SJSA1 (cell line): ENCODE measurements at regions not wholly inside any gene's neighbourhood (a gene's known extent, or its start where the extent isn't known, plus 50 kb on each side); places are given as distances from the start of the nearest gene placed in this dataset.

ENCODE experiments used
- DNase-seq, 2 experiments: peaks; one replicate each; pipeline ENCODE4 v3.0.0-alpha.2; 2015 to 2020; ENCODE audit warnings: low spot score in 2 of 2, low read depth in 1 of 2
- H3K27ac ChIP-seq: fragments of 250-450 bp; sonication (Bioruptor Pico); 2 replicates; pipeline ENCODE4 v1.5.1; 2020; ENCODE audit warnings: mild to moderate bottlenecking, moderate library complexity
- H3K27me3 ChIP-seq: fragments of 250-450 bp; sonication (Bioruptor Pico); replicated peaks from 2 replicates; pipeline ENCODE4 v1.5.1; 2020; ENCODE audit warnings: mild to moderate bottlenecking, moderate library complexity
- H3K36me3 ChIP-seq: fragments of 250-450 bp; sonication (Bioruptor Pico); 2 replicates; pipeline ENCODE4 v1.5.1; 2020; ENCODE audit warnings: mild to moderate bottlenecking
- H3K4me1 ChIP-seq: fragments of 250-450 bp; sonication (Bioruptor Pico); replicated peaks from 2 replicates; pipeline ENCODE4 v1.6.1; 2021; ENCODE audit warnings: mild to moderate bottlenecking
- H3K4me3 ChIP-seq: fragments of 250-450 bp; sonication (Bioruptor Pico); 2 replicates; pipeline ENCODE4 v1.5.1; 2020; ENCODE audit warnings: mild to moderate bottlenecking
- H3K9me3 ChIP-seq: fragments of 250-450 bp; sonication (Bioruptor Pico); replicated peaks from 2 replicates; pipeline ENCODE4 v1.5.1; 2020; ENCODE audit warnings: mild to moderate bottlenecking

DNA sequence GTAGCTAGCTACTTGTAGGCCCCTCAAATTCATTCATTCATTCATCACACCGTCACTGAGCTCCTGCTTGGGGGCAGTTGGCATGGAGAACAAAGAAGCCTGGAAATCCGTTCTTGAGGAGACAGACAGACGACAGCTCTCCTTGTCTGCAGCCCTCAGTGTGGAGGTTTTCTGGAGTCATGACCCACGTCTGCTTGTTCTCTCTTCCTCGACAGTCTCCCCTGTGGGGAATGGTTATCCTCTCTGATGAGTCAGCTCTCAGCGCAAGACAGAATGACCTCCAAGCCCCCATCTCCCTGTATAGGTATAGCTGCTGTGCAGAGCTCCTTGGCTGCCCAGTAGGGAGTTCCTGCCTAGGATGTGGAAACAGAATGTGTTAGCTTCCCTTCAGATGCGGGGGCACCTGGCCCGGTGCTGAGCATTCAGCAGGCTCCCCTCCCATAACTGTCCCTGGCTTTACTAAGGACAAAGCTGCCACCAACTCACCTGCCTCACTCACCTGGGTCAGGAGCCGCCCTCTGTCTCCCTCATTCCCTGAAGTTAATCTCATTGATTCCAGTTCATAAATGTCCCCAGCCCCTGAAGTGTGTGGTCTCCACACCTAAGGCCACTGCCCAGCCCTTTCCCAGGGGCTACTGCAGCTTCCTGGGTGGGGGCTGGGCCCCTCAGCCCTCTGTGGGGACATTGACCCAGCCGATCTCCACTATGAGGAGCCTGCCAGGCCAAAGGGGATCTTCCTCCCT is 124.7 kb downstream of the ACKR3 start:
- H3K4me3 ChIP-seq, result no peak overlapping the region
- no peaks in the 10 kb centered on the region for H3K27me3 ChIP-seq
- no peak for DNase-seq
- H3K36me3 ChIP-seq, result no peaks in the 10 kb centered on the region
- H3K9me3 ChIP-seq, result no peaks in the 10 kb centered on the region
- no peak overlapping the region for H3K27ac ChIP-seq
- H3K4me1 ChIP-seq, result peaks cover 40% of the 10 kb centered on the region

DNA sequence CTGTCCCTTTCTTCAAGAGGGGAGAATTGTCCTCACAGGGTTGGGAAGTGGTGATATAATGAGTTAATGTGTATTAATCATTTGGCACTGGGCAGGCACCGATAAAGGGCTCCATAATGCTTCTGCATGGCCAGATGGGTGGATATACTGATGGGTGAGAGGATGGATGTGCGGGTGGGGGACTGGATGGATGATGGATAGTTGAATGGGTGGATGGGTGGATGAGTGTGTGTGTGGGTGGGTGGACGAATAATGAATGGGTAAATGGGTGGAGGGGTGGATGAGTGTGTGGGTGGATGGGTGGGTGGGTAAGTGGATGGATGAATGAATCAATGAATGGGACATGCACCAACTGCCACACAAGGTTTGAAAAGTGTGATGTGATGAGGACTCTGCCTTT is 127.2 kb downstream of the ACKR3 start:
- no peaks in the 10 kb centered on the region for H3K36me3 ChIP-seq
- no peak for DNase-seq
- no peak overlapping the region for H3K4me3 ChIP-seq
- no peaks in the 10 kb centered on the region for H3K9me3 ChIP-seq
- H3K27ac ChIP-seq, result no peak overlapping the region
- peaks cover 29% of the 10 kb centered on the region for H3K4me1 ChIP-seq
- no peaks in the 10 kb centered on the region for H3K27me3 ChIP-seq

DNA sequence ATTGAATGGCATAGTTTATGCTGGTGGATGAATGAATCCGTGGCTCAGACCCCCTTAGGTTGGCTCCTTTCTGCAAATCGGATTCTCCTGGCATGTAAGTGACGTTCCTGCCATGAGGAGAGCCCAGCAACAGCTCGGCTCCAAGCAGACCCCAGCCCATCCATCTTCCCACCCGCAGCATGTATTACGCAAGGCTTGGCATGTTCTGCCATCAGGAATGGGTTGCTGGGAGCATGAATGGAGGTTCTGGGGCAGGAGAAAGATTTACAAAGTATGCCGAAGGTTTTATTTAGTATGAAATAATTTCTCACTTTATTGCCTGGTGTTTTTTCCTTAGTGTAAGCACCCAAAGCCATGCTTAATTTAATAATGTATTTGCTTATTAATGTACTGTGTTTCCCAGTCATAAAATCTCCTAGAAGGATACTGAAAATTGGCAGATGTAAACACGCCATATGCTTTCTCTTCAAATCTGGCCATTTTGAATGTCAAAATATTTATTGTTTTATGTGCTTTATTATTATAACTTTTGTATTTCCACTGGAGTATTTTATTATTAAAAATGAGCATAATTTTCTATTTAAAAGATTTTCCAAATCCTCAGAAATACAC is 128.5 kb downstream of the ACKR3 start:
- Histone ChIP-seq H3K4me3 (no peak overlapping the region), H3K9me3 (no peaks in the 10 kb centered on the region), H3K27ac (no peak overlapping the region), H3K4me1 (peaks cover 33% of the 10 kb centered on the region), H3K27me3 (no peaks in the 10 kb centered on the region), H3K36me3 (no peaks in the 10 kb centered on the region)
- no peak for DNase-seq

DNA sequence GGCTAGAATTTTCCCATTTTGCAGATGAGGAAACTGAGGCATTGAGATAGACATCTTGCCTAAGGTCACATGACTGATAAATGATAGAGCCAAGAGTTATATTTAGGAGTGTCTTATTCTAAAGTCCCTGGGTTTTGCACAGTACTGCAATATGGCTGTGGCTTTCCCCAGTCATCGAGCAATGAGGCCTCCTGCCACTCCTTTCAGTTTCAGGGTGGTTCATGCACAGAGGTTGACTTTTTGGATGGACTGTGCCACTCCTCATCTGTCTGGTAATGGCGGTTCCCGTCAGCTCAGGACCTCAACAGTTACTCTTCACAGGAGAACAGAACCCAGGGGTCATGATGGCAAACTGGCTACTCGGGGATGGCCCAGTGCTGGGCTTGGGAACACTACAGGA is 131.1 kb downstream of the ACKR3 start:
- Histone ChIP-seq H3K27me3 (no peaks in the 10 kb centered on the region), H3K9me3 (no peaks in the 10 kb centered on the region), H3K36me3 (no peaks in the 10 kb centered on the region), H3K27ac (no peak overlapping the region), H3K4me3 (no peak overlapping the region), H3K4me1 (peaks cover 23% of the 10 kb centered on the region)
- DNase-seq, result no peak

DNA sequence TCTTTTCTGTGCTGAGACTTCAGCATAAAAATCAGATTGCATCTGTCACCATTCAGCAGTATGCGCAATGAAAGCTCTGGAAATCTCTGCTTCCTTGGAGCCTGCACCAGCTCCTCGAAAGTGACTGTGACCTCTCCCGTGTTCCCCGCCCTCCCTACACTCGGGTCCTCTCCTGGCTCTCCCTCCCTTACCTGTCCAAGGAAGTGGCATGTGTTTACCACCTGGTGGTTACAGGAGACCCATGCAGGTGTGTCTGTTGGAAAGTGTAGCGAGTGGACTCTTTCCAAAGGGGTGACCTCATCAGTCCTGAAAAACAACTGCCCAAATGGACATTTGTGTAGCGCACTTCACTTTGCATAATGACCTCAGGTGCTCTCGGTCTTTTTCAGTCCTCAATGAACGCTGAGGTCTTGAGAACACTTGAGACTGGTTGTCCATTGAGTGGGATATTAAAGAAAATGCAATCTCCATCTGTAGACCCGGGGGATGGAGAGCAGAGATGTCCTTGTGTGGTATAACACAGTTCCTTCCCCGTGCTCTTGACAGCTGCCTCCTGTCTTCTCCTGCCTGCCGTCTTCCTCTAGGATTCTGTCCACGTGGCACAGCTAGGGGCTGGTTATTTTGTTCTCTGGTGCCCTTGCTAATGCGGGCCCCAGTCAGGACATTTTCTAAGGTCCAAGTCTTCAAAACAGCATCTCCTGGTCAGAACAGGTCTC is 133.2 kb downstream of the ACKR3 start:
- H3K4me3 ChIP-seq, result no peak overlapping the region
- no peak for DNase-seq
- H3K36me3 ChIP-seq, result no peaks in the 10 kb centered on the region
- H3K9me3 ChIP-seq, result no peaks in the 10 kb centered on the region
- H3K4me1 ChIP-seq, result peaks cover 23% of the 10 kb centered on the region
- no peaks in the 10 kb centered on the region for H3K27me3 ChIP-seq
- H3K27ac ChIP-seq, result no peak overlapping the region

DNA sequence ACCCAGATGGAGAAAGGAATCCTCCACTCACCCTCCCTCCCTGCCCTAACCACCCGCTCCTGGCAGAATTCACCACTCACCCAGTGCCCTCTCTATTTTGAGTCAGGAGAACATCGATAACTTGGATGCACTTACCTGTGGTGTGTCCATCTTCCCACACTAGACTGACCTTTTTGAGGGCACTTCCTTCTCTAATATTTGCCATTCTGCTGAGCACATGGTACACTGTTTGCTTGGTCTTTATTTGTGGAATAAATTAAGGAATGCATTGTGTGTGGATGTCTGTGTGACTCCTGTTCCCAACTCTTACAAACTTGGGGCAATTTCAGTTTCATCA is 133.7 kb downstream of the ACKR3 start:
- Histone ChIP-seq H3K4me1 (peaks cover 23% of the 10 kb centered on the region), H3K9me3 (no peaks in the 10 kb centered on the region), H3K36me3 (no peaks in the 10 kb centered on the region), H3K4me3 (no peak overlapping the region), H3K27me3 (no peaks in the 10 kb centered on the region), H3K27ac (no peak overlapping the region)
- no peak for DNase-seq

DNA sequence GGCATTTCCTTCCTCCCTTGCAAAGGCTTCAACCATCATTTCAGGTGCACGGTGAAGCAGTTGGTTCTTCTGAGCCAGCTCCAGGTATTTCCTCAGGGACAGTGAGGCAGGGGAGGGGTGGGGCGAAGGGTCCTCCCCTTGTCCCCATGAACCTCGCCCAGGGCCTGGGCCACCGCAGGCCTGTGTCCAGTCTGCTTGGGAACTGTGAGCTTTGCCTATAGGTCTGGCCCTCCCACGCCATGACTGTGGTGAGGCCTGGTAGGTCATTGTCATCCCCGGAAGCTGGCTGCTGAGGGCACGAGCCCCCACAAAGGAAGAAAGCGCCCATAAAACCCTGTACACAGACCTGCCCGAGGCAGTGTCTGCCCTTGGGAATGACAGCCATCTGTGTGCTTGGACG is 134.3 kb downstream of the ACKR3 start:
- Histone ChIP-seq H3K4me1 (peaks cover 23% of the 10 kb centered on the region), H3K27ac (no peak overlapping the region)
- DNase-seq, result no peak

DNA sequence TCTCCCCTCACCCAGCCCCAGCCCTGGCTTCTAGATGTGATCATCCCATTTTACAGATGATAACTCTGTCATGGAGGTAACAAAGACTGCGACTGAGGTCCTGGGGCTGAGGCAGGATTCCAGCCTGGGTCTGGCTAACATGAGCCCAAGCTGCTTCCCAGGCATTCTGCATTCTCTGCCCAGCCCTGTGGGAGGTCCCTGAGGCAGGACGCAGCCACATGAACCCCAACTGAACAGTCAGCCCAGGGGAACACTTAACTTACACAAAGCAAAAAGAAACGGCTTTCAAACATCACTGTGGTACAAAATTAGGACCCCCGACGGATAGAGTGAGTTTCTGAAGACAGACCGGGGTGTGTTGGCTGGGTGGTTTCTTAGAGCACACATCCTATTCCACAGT is 135.3 kb downstream of the ACKR3 start:
- H3K27ac ChIP-seq, result no peak overlapping the region
- H3K27me3 ChIP-seq, result no peaks in the 10 kb centered on the region
- H3K4me1 ChIP-seq, result peaks cover 18% of the 10 kb centered on the region
- no peak for DNase-seq
- H3K9me3 ChIP-seq, result no peaks in the 10 kb centered on the region
- H3K4me3 ChIP-seq, result no peak overlapping the region
- no peaks in the 10 kb centered on the region for H3K36me3 ChIP-seq

More for the DNA sequence above, 134.3 kb downstream of the ACKR3 start:
- Histone ChIP-seq H3K27me3 (no peaks in the 10 kb centered on the region), H3K9me3 (no peaks in the 10 kb centered on the region), H3K4me3 (no peak overlapping the region), H3K36me3 (no peaks in the 10 kb centered on the region)

DNA sequence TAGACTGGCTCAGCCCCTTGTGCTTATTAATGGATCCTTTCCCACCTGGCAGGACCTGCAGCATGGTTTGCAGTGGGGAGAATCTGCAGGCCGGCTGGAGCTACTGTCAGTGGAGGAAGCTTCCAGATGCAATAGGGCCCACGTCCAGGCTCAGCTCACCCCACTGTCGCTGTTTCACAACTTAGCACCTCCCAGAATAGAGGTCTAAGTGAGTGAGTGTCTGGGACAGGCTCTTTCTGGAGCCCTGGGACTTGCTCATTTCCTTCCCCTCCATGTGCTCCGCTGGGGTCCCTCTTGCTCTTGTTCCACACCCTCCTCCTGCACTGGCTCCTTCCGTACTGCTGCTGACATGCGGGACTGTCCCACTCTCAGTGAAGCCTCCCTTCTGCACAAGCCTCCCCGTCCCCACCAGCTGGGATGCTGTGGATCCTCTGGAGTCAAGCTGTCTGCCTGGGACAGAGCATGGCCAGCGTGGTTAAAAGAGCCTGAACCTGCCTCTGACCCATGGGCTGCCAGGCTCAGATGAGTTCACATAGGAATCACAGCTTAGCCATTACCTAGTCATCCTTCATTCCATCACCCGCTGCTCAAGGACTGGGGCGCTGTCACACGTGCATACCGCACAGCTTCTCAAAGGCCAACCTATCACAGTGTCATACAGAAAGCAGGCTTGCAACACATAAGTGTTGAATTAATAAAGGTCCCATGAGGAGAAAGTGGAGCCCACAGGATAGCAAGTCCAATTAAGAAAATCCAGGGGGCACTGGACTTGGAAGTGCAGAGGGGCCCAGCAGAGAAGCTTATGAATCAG is 135.9 kb downstream of the ACKR3 start:
- H3K27ac ChIP-seq, result no peak overlapping the region
- no peak for DNase-seq
- no peaks in the 10 kb centered on the region for H3K9me3 ChIP-seq
- peaks cover 12% of the 10 kb centered on the region for H3K4me1 ChIP-seq
- no peak overlapping the region for H3K4me3 ChIP-seq
- H3K36me3 ChIP-seq, result no peaks in the 10 kb centered on the region
- no peaks in the 10 kb centered on the region for H3K27me3 ChIP-seq

DNA sequence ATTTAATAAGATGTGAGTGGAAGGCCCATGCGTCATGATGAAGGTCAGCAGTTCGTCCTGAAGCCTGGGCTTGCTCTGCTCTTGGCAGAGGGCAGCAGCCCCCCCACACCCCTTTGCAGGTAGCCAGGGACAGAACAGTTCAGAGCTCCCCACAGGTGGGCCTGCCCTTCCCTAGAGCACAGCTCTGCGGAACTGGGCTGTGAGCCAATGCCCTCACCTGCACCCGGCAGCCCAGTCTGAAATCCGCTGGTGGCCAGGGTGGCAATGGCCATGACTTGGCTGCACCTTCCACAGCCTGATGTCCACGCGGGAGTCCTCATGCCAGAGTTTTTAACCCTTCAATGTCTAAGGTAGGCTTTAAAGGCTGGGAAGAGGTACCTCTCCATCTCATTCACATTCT is 136.7 kb downstream of the ACKR3 start:
- no peak for DNase-seq
- peaks cover 13% of the 10 kb centered on the region for H3K4me1 ChIP-seq
- H3K27me3 ChIP-seq, result no peaks in the 10 kb centered on the region
- no peak overlapping the region for H3K27ac ChIP-seq
- no peak overlapping the region for H3K4me3 ChIP-seq
- H3K36me3 ChIP-seq, result no peaks in the 10 kb centered on the region
- no peaks in the 10 kb centered on the region for H3K9me3 ChIP-seq

DNA sequence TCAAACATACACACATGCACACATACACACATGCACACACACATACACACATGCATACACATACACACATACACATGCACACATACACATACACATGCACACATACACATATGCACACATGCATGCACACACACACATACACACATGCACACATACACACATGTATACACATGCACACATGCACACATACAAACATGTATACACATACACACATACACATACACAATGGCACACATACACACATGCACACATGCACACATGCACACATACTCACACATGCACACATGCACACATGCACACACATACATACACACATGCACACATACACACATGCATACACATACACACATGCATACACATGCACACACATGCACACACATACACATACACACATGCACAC is 137.2 kb downstream of the ACKR3 start:
- no peak for DNase-seq
- peaks cover 18% of the 10 kb centered on the region for H3K4me1 ChIP-seq
- H3K36me3 ChIP-seq, result no peaks in the 10 kb centered on the region
- H3K27ac ChIP-seq, result no peak overlapping the region
- H3K9me3 ChIP-seq, result no peaks in the 10 kb centered on the region
- H3K27me3 ChIP-seq, result no peaks in the 10 kb centered on the region
- no peak overlapping the region for H3K4me3 ChIP-seq

DNA sequence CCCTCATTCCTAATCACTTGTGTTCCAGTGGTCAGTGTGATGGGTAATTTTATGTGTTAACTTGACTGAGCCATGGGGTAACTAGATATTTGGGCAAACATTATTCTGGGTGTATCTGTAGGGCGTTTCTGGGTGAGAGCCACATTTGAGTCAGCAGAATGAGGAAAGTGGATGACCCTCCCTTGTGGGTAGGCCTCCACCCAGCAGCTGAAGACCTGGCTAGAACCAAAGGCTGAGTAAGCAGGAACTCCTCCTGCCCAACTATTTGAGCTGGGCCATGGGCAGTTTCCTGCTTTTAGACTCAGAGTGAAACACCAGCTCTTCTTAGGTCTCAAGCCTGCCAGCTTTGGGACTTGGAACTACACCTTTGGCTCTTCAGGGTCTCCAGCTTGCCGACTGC is 141.8 kb downstream of the ACKR3 start:
- no peaks in the 10 kb centered on the region for H3K9me3 ChIP-seq
- H3K4me3 ChIP-seq, result no peak overlapping the region
- H3K36me3 ChIP-seq, result no peaks in the 10 kb centered on the region
- no peak for DNase-seq
- H3K27ac ChIP-seq, result no peak overlapping the region; the same call in 1 of the 2 replicates
- no peaks in the 10 kb centered on the region for H3K27me3 ChIP-seq
- peaks cover 56% of the 10 kb centered on the region for H3K4me1 ChIP-seq

DNA sequence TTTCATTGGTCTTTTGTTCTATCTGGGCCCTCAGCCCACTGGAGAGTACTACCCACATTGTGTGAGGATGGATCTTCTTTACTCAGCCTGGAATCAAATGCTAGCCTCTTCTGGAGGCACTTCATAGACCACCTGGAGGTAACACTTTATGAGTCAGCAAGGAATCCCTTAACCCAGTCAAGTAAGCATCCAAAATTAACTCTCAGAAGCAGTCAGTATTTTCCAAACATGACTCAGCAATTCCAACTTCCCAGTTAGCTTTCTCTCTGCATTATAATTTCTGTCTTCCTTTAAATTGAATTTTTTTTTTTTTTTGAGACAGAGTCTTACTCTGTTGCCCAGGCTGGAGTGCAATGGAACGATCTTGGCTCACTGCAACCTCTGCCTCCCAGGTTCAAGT is 142.7 kb downstream of the ACKR3 start:
- H3K27me3 ChIP-seq, result no peaks in the 10 kb centered on the region
- no peak overlapping the region for H3K4me3 ChIP-seq
- H3K4me1 ChIP-seq, result peaks cover 59% of the 10 kb centered on the region
- DNase-seq, result peak in 1 of 2 experiments; percentile 62
- no peaks in the 10 kb centered on the region for H3K9me3 ChIP-seq
- no peaks in the 10 kb centered on the region for H3K36me3 ChIP-seq
- H3K27ac ChIP-seq, result peak overlapping the region; percentile 89
